H9 (cell line): ENCODE measurements at regions not wholly inside any gene's neighbourhood (a gene's known extent, or its start where the extent isn't known, plus 50 kb on each side); places are given as distances from the start of the nearest gene placed in this dataset.

ENCODE experiments used
- DNase-seq: peaks from one replicate; pipeline ENCODE4 v3.0.0-alpha.2; 2017
- H2AFZ ChIP-seq: one replicate; pipeline ENCODE4 v1.6.1; 2013; ENCODE audit warnings: mild to moderate bottlenecking, low read length, control low read depth, moderate library complexity
- H2AK5ac ChIP-seq: 2 replicates; pipeline ENCODE4 v1.6.1; 2013; ENCODE audit warnings: low read length, control low read depth, mixed read lengths; ENCODE audit not compliant: insufficient read length
- H2BK120ac ChIP-seq: one replicate; pipeline ENCODE4 v1.6.1; 2013; ENCODE audit warnings: low read depth, mild to moderate bottlenecking, low read length, control low read depth, inconsistent platforms; ENCODE audit not compliant: poor library complexity, severe bottlenecking
- H2BK12ac ChIP-seq: 2 replicates; pipeline ENCODE4 v1.6.1; 2013; ENCODE audit warnings: low read length, control low read depth, mixed read lengths, low read depth; ENCODE audit not compliant: insufficient read length
- H2BK15ac ChIP-seq: 2 replicates; pipeline ENCODE4 v1.6.1; 2013; ENCODE audit warnings: low read depth, low read length, control low read depth
- H2BK20ac ChIP-seq: one replicate; pipeline ENCODE4 v1.6.1; 2013; ENCODE audit warnings: low read depth, mild to moderate bottlenecking, low read length, control low read depth, inconsistent platforms; ENCODE audit not compliant: poor library complexity, severe bottlenecking
- H2BK5ac ChIP-seq: 2 replicates; pipeline ENCODE4 v1.6.1; 2013; ENCODE audit warnings: low read length, control low read depth, mixed read lengths; ENCODE audit not compliant: insufficient read length
- H3K14ac ChIP-seq: 2 replicates; pipeline ENCODE4 v1.6.1; 2013; ENCODE audit warnings: low read length, control low read depth; ENCODE audit not compliant: insufficient read depth
- H3K18ac ChIP-seq: 2 replicates; pipeline ENCODE4 v1.6.1; 2013; ENCODE audit warnings: low read depth, mild to moderate bottlenecking, mixed read lengths, low read length, control low read depth; ENCODE audit not compliant: insufficient read length
- H3K23ac ChIP-seq: 2 replicates; pipeline ENCODE4 v1.6.1; 2013; ENCODE audit warnings: low read length, control low read depth, mixed read lengths, low read depth; ENCODE audit not compliant: insufficient read length
- H3K23me2 ChIP-seq: 2 replicates; pipeline ENCODE4 v1.6.1; 2013; ENCODE audit warnings: low read depth, mild to moderate bottlenecking, mixed read lengths, low read length, control low read depth; ENCODE audit not compliant: insufficient read length, poor library complexity, severe bottlenecking
- H3K27ac ChIP-seq: 2 replicates; pipeline ENCODE4 v1.5.1; 2013; ENCODE audit warnings: low read length, control low read depth, mixed read lengths, low read depth; ENCODE audit not compliant: insufficient read length
- H3K27me3 ChIP-seq: 2 replicates; pipeline ENCODE4 v1.6.1; 2013; ENCODE audit warnings: low read length, control low read depth, inconsistent platforms; ENCODE audit not compliant: insufficient read depth
- H3K4ac ChIP-seq: 2 replicates; pipeline ENCODE4 v1.6.1; 2013; ENCODE audit warnings: low read depth, mild to moderate bottlenecking, control low read depth, inconsistent platforms, low read length, moderate library complexity
- H3K4me1 ChIP-seq: 2 replicates; pipeline ENCODE4 v1.6.1; 2013; ENCODE audit warnings: low read length, control low read depth, inconsistent platforms; ENCODE audit not compliant: insufficient read depth
- H3K4me2 ChIP-seq: 2 replicates; pipeline ENCODE4 v1.6.1; 2013; ENCODE audit warnings: low read length, control low read depth, mixed read lengths; ENCODE audit not compliant: insufficient read length, insufficient read depth
- H3K56ac ChIP-seq: 2 replicates; pipeline ENCODE4 v1.6.1; 2013; ENCODE audit warnings: low read depth, mild to moderate bottlenecking, mixed read lengths, low read length, control low read depth; ENCODE audit not compliant: insufficient read length
- H3K79me1 ChIP-seq: 2 replicates; pipeline ENCODE4 v1.6.1; 2013; ENCODE audit warnings: low read depth, mild to moderate bottlenecking, moderate library complexity, low read length, control low read depth, inconsistent platforms; ENCODE audit not compliant: insufficient read depth, poor library complexity, severe bottlenecking
- H3K79me2 ChIP-seq: 2 replicates; pipeline ENCODE4 v1.6.1; 2013; ENCODE audit warnings: low read length, control low read depth, inconsistent platforms; ENCODE audit not compliant: insufficient read depth
- H3K9ac ChIP-seq: 2 replicates; pipeline ENCODE4 v1.6.1; 2013; ENCODE audit warnings: low read length, control low read depth, mixed read lengths; ENCODE audit not compliant: insufficient read length; ENCODE audit errors: extremely low read depth
- H3K9me3 ChIP-seq: one replicate; pipeline ENCODE4 v1.6.1; 2013; ENCODE audit warnings: low read depth, low read length, inconsistent platforms; ENCODE audit not compliant: control insufficient read depth
- H3T11ph ChIP-seq: one replicate; pipeline ENCODE4 v1.6.1; 2013; ENCODE audit warnings: mild to moderate bottlenecking, low read length, control low read depth, inconsistent platforms
- H4K20me1 ChIP-seq: one replicate; pipeline ENCODE4 v1.6.1; 2013; ENCODE audit not compliant: control insufficient read depth, insufficient read length, insufficient read depth
- H4K5ac ChIP-seq: 2 replicates; pipeline ENCODE4 v1.6.1; 2013; ENCODE audit warnings: low read depth, mild to moderate bottlenecking, mixed read lengths, low read length, control low read depth; ENCODE audit not compliant: insufficient read length
- H4K8ac ChIP-seq: replicated peaks from 2 replicates; pipeline ENCODE4 v1.6.1; 2013; ENCODE audit warnings: low read length, control low read depth, mixed read lengths, low read depth; ENCODE audit not compliant: insufficient read length
- H4K91ac ChIP-seq: 2 replicates; pipeline ENCODE4 v1.6.1; 2013; ENCODE audit warnings: low read depth, mild to moderate bottlenecking, moderate library complexity, mixed read lengths, low read length, control low read depth; ENCODE audit not compliant: insufficient read length
- H3K27ac Mint-ChIP-seq, 3 experiments: 2 replicates in 2 of 3; 3 replicates in 1 of 3; pipeline ENCODE4 v1.8.0; 2020 to 2021; ENCODE audit warnings: mixed read lengths in 3 of 3, mild to moderate bottlenecking in 1 of 3, moderate library complexity in 1 of 3
- H3K27me3 Mint-ChIP-seq: 2 replicates; pipeline ENCODE4 v1.8.0; 2021; ENCODE audit warnings: low read depth, mild to moderate bottlenecking, moderate library complexity, mixed read lengths
- H3K36me3 Mint-ChIP-seq, 3 experiments: 2 replicates in 2 of 3; 3 replicates in 1 of 3; pipeline ENCODE4 v1.8.0; 2020 to 2021; ENCODE audit warnings: low read depth in 3 of 3, mixed read lengths in 3 of 3; ENCODE audit not compliant: insufficient read depth in 1 of 3
- H3K4me1 Mint-ChIP-seq, 2 experiments: 2 replicates each; pipeline ENCODE4 v1.8.0; 2020; ENCODE audit warnings: mixed read lengths in 2 of 2
- H3K4me3 Mint-ChIP-seq, 2 experiments: 2 replicates in 1 of 2; 3 replicates in 1 of 2; pipeline ENCODE4 v1.8.0; 2020 to 2021; ENCODE audit warnings: mild to moderate bottlenecking in 2 of 2, mixed read lengths in 2 of 2, moderate library complexity in 1 of 2
- H3K9me3 Mint-ChIP-seq, 2 experiments: 2 replicates in 1 of 2; 3 replicates in 1 of 2; pipeline ENCODE4 v1.8.0; 2020; ENCODE audit warnings: mild to moderate bottlenecking in 2 of 2, mixed read lengths in 2 of 2, moderate library complexity in 1 of 2
- WGBS: extraction: QIAGEN DNeasy Blood & Tissue Kit; methylation state at CpG from one replicate; pipeline ENCODE4 v1.1.7; 2013; ENCODE audit warnings: missing lambda C conversion rate, low lambda C conversion rate, mixed read lengths; ENCODE audit not compliant: insufficient read length; ENCODE audit errors: extremely low coverage; 5-methylcytosine and 5-hydroxymethylcytosine counted together
- TF ChIP-seq, protein P1 (sequence below): fragments of 200-600 bp; sonication (generic); conservative IDR thresholded peaks from 3 replicates; pipeline ENCODE4 v1.8.0; 2021; ENCODE audit warnings: antibody characterized with exemption, mild to moderate bottlenecking

DNA sequence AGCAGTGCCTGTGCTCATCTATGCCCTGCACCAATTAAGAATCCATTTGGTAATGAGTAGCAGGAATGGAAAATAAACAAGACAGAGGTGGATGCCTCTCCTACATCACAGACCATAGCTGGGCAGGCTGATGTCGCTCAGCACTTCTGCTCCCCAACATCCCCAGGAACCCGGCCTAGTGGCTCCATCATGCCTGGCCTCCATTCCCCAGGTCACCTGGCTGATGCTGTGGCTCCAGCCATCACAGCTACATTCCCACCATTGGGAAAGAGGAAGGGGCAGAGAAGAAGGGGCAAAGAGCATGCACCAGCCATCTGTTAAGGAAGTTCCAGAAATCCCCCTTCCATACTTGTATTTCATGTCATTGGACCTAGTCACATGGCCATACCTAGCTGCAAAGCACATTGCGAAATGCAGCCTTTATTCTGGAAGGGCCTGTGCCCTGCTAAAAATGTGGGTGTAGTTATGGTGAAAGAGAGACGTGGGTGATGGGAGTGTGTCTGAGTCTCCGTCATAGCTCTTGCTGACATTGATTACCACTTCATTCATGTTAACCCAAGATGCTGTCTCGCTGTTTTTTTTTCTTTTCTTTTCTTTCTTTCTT, 86.1 kb upstream of the ADAMTS2 start:
- Histone ChIP-seq H3K14ac (no peak overlapping the region), H3K18ac (no peak overlapping the region), H3K4ac (no peak overlapping the region), H4K20me1 (no peaks in the 10 kb centered on the region), H3K23ac (no peak overlapping the region), H3K27ac (no peak overlapping the region), H2BK20ac (no peak overlapping the region), H4K8ac (no peak overlapping the region), H3K9me3 (no peaks in the 10 kb centered on the region), H3K79me2 (no peaks in the 10 kb centered on the region), H2AK5ac (no peak overlapping the region), H3K4me1 (no peaks in the 10 kb centered on the region), H2BK12ac (no peak overlapping the region), H3K4me2 (no peak overlapping the region), H3K56ac (no peak overlapping the region), H4K91ac (no peak overlapping the region), H2BK15ac (no peak overlapping the region), H3K9ac (no peak overlapping the region), H3K27me3 (no peaks in the 10 kb centered on the region), H2BK5ac (no peak overlapping the region), H2AFZ (no peak overlapping the region), H4K5ac (no peak overlapping the region), H3K23me2 (no peaks in the 10 kb centered on the region), H3K79me1 (no peaks in the 10 kb centered on the region), H3T11ph (no peak overlapping the region), H2BK120ac (no peak overlapping the region)
- Mint-ChIP-seq H3K27me3 (peaks cover 1% of the 10 kb centered on the region; the same call in 1 of the 2 replicates), H3K36me3 (peaks cover 0 to 4% (median 4%) of the 10 kb centered on the region in 3 experiments; a peak in 3 of 7 replicates), H3K27ac (peak overlapping the region in 1 of 3 experiments; percentile 35; a peak in 1 of 7 replicates), H3K4me3 (no peak overlapping the region), H3K4me1 (peaks cover 7 to 8% of the 10 kb centered on the region in 2 experiments), H3K9me3 (peaks cover 13 to 24% of the 10 kb centered on the region in 2 experiments; a peak in 4 of 5 replicates)
- TF ChIP-seq, protein P1, sequence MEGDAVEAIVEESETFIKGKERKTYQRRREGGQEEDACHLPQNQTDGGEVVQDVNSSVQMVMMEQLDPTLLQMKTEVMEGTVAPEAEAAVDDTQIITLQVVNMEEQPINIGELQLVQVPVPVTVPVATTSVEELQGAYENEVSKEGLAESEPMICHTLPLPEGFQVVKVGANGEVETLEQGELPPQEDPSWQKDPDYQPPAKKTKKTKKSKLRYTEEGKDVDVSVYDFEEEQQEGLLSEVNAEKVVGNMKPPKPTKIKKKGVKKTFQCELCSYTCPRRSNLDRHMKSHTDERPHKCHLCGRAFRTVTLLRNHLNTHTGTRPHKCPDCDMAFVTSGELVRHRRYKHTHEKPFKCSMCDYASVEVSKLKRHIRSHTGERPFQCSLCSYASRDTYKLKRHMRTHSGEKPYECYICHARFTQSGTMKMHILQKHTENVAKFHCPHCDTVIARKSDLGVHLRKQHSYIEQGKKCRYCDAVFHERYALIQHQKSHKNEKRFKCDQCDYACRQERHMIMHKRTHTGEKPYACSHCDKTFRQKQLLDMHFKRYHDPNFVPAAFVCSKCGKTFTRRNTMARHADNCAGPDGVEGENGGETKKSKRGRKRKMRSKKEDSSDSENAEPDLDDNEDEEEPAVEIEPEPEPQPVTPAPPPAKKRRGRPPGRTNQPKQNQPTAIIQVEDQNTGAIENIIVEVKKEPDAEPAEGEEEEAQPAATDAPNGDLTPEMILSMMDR: no peak
- DNase-seq: no peak
- WGBS: no CpG with 5 or more reads among the region's 6 CpGs
